ENCODE measurements at regions not wholly inside any gene's neighbourhood (a gene's known extent, or its start where the extent isn't known, plus 50 kb on each side); places are given as distances from the start of the nearest gene placed in this dataset.

DNA sequence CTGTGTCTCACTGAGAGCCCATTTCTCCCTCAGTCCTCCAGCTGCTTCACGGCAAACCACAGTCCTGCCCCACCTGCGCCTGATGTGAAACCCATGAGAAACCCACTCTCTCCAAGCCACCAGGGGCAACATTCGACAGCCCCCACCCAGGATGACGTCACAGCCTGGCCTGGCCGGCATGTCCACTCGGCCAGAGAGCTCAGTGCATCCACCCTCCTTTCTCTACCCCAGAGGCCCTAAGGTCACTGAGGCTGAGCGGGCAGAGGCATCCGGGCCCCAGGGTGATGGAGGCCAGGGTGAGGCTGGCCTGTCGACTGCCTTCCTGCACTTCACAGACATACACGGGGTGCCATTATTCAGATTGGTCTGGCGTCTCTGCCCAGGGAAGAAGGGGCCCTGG is 402.7 kb upstream of the MYT1L start:
- TF ChIP-seq POLR2A (IDR thresholded peaks at IDR 0.05), result no peak
- TF ChIP-seq, protein P1, sequence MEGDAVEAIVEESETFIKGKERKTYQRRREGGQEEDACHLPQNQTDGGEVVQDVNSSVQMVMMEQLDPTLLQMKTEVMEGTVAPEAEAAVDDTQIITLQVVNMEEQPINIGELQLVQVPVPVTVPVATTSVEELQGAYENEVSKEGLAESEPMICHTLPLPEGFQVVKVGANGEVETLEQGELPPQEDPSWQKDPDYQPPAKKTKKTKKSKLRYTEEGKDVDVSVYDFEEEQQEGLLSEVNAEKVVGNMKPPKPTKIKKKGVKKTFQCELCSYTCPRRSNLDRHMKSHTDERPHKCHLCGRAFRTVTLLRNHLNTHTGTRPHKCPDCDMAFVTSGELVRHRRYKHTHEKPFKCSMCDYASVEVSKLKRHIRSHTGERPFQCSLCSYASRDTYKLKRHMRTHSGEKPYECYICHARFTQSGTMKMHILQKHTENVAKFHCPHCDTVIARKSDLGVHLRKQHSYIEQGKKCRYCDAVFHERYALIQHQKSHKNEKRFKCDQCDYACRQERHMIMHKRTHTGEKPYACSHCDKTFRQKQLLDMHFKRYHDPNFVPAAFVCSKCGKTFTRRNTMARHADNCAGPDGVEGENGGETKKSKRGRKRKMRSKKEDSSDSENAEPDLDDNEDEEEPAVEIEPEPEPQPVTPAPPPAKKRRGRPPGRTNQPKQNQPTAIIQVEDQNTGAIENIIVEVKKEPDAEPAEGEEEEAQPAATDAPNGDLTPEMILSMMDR (IDR thresholded peaks at IDR 0.05), result no peak
- Histone ChIP-seq H3K4me3 (no peak overlapping the region), H3K27me3 (no peaks in the 10 kb centered on the region), H3K9me3 (no peaks in the 10 kb centered on the region), H3K36me3 (no peaks in the 10 kb centered on the region), H3K4me1 (no peaks in the 10 kb centered on the region), H3K27ac (no peak overlapping the region)
- 67% methylated on average over 1 of the region's 11 CpGs for WGBS (ENCODE audit: insufficient coverage, low coverage, low lambda C conversion rate, missing lambda C conversion rate)
- DNase-seq, result no peak
- intact Hi-C loops (cut with DNase I), result no loop called here
- ATAC-seq, result no peak

GRCh38 chr2:2732331-2733119 is 401.4 kb upstream of the MYT1L start:
- H3K36me3 ChIP-seq, result no peaks in the 10 kb centered on the region
- no peak for ATAC-seq
- H3K27ac ChIP-seq, result no peak overlapping the region
- no peak for DNase-seq
- intact Hi-C loops (cut with DNase I), result no loop called here
- no peak for TF ChIP-seq POLR2A (IDR thresholded peaks at IDR 0.05)
- TF ChIP-seq, protein P1 (IDR thresholded peaks at IDR 0.05), result no peak
- no peak overlapping the region for H3K4me3 ChIP-seq
- no peaks in the 10 kb centered on the region for H3K27me3 ChIP-seq
- H3K9me3 ChIP-seq, result no peaks in the 10 kb centered on the region
- no peaks in the 10 kb centered on the region for H3K4me1 ChIP-seq
- WGBS (ENCODE audit: insufficient coverage, low coverage, low lambda C conversion rate, missing lambda C conversion rate), result 66% methylated on average over 7 of the region's 17 CpGs

GRCh38 chr2:2731816-2732284 is 400.8 kb upstream of the MYT1L start:
- DNase-seq (no peak), ATAC-seq (no peak)
- Histone ChIP-seq H3K27me3 (no peaks in the 10 kb centered on the region), H3K9me3 (no peaks in the 10 kb centered on the region), H3K4me3 (no peak overlapping the region), H3K36me3 (no peaks in the 10 kb centered on the region), H3K4me1 (no peaks in the 10 kb centered on the region), H3K27ac (no peak overlapping the region)
- intact Hi-C loops (cut with DNase I), result no loop called here
- WGBS (ENCODE audit: insufficient coverage, low coverage, low lambda C conversion rate, missing lambda C conversion rate), result 73% methylated on average over 12 of the region's 19 CpGs
- TF ChIP-seq, protein P1 (IDR thresholded peaks at IDR 0.05), result no peak

GRCh38 chr2:2731101-2731815 is 400.2 kb upstream of the MYT1L start:
- no peaks in the 10 kb centered on the region for H3K27me3 ChIP-seq
- intact Hi-C loops (cut with DNase I), result no loop called here
- no peak overlapping the region for H3K27ac ChIP-seq
- no peaks in the 10 kb centered on the region for H3K36me3 ChIP-seq
- H3K4me1 ChIP-seq, result no peaks in the 10 kb centered on the region
- DNase-seq (no peak), ATAC-seq (no peak)
- TF ChIP-seq, protein P1 (IDR thresholded peaks at IDR 0.05), result no peak
- TF ChIP-seq POLR2A (IDR thresholded peaks at IDR 0.05), result no peak
- H3K4me3 ChIP-seq, result no peak overlapping the region
- 69% methylated on average over 16 of the region's 21 CpGs for WGBS (ENCODE audit: insufficient coverage, low coverage, low lambda C conversion rate, missing lambda C conversion rate)
- no peaks in the 10 kb centered on the region for H3K9me3 ChIP-seq

All from right lobe of liver (tissue), 6 donors.